Endothelial cell of umbilical vein (primary cell): ENCODE measurements at regions not wholly inside any gene's neighbourhood (a gene's known extent, or its start where the extent isn't known, plus 50 kb on each side); places are given as distances from the start of the nearest gene placed in this dataset.

ENCODE experiments used
- BruUV-seq: library from RNA; stranded (reverse); fragments of 400-500 nt; replicated peaks from 2 replicates; lab custom pipeline; 2021; lab: Mats Ljungman, UMichigan
- CTCF ChIA-PET: fragments of 300-600, 350-600 bp; sonication (Branson Sonifier 250); formaldehyde crosslinking; loops from one replicate; lab custom pipeline; 2021; ENCODE audit warnings: antibody characterized with exemption, inconsistent platforms; lab: Charles Lee
- POLR2A ChIA-PET: fragments of 300-600, 350-600 bp; sonication (Branson Sonifier 250); formaldehyde crosslinking; loops from one replicate; lab custom pipeline; 2021; ENCODE audit warnings: antibody characterized with exemption, inconsistent platforms; lab: Charles Lee
- DNase-seq: peaks from one replicate; pipeline ENCODE4 v3.0.0-alpha.2; 2011; ENCODE audit warnings: low read depth, low spot score
- FAIRE-seq: peaks from 2 replicates; lab custom pipeline; 2011; peaks lifted over from hg19 to GRCh38; lab: Jason Lieb, UNC
- H2AFZ ChIP-seq: 2 replicates; pipeline ENCODE4 v1.6.0; 2012; ENCODE audit warnings: low read depth, low read length, control low read depth, inconsistent platforms
- H3K27ac ChIP-seq: 2 replicates; pipeline ENCODE4 v1.5.1; 2011; ENCODE audit warnings: low read depth, mild to moderate bottlenecking, control low read depth, low read length, moderate library complexity; ENCODE audit not compliant: insufficient read depth
- H3K27me3 ChIP-seq, 2 experiments: 2 replicates each; pipeline versions ENCODE4 v1.6.0 to v1.6.1; 2011; ENCODE audit warnings: low read length in 2 of 2, mixed read lengths in 1 of 2; ENCODE audit not compliant: control insufficient read depth in 2 of 2, insufficient read depth in 2 of 2
- H3K36me3 ChIP-seq, 2 experiments: 2 replicates in 1 of 2; 3 replicates in 1 of 2; pipeline ENCODE4 v1.5.1; 2011; ENCODE audit warnings: low read length in 2 of 2, mild to moderate bottlenecking in 1 of 2, moderate library complexity in 1 of 2; ENCODE audit not compliant: control insufficient read depth in 2 of 2, insufficient read depth in 2 of 2; ENCODE audit errors: extremely low read depth in 1 of 2
- H3K4me1 ChIP-seq: 3 replicates; pipeline ENCODE4 v1.5.1; 2011; ENCODE audit warnings: mild to moderate bottlenecking, low read length; ENCODE audit not compliant: control insufficient read depth, insufficient read depth; ENCODE audit errors: extremely low read depth
- H3K4me2 ChIP-seq: 2 replicates; pipeline ENCODE4 v1.6.1; 2011; ENCODE audit warnings: low read length, control low read depth, mixed read lengths; ENCODE audit not compliant: insufficient read depth
- H3K4me3 ChIP-seq, 3 experiments: fragments of 200-600 bp in 1 of 3; sonication (generic), shearing (Covaris generic) in 1 of 3; replicated peaks in 1 of 3; 2 replicates each; pipeline ENCODE4 v1.5.1; 2011 to 2016; ENCODE audit warnings: control low read depth in 3 of 3, low read length in 3 of 3, mild to moderate bottlenecking in 2 of 3, inconsistent platforms in 1 of 3, low read depth in 1 of 3, moderate library complexity in 1 of 3; ENCODE audit not compliant: insufficient read depth in 1 of 3
- H3K79me2 ChIP-seq: 2 replicates; pipeline ENCODE4 v1.6.0; 2012; ENCODE audit warnings: low read length, inconsistent platforms; ENCODE audit not compliant: control insufficient read depth, insufficient read depth
- H3K9ac ChIP-seq: replicated peaks from 2 replicates; pipeline ENCODE3; 2011; ENCODE audit warnings: low read length, control low read depth; ENCODE audit not compliant: insufficient read depth; ENCODE audit errors: extremely low read depth
- H3K9me1 ChIP-seq: replicated peaks from 3 replicates; pipeline ENCODE4 v1.6.0; 2011; ENCODE audit warnings: mild to moderate bottlenecking, low read length; ENCODE audit not compliant: control insufficient read depth, insufficient read depth; ENCODE audit errors: extremely low read depth
- H3K9me3 ChIP-seq: replicated peaks from 2 replicates; pipeline ENCODE4 v1.5.1; 2012; ENCODE audit warnings: low read length, inconsistent platforms; ENCODE audit not compliant: control insufficient read depth, insufficient read depth
- H4K20me1 ChIP-seq: replicated peaks from 2 replicates; pipeline ENCODE3; 2011; ENCODE audit warnings: mild to moderate bottlenecking, low read length; ENCODE audit not compliant: control insufficient read depth, insufficient read depth; ENCODE audit errors: extremely low read depth
- EZH2 ChIP-seq: IDR thresholded peaks from 2 replicates; pipeline ENCODE4 v1.6.1; 2012; ENCODE audit warnings: borderline replicate concordance, low read depth, mild to moderate bottlenecking, moderate library complexity, low read length, inconsistent platforms; ENCODE audit not compliant: severe bottlenecking
- FOS ChIP-seq: IDR thresholded peaks from 2 replicates; pipeline ENCODE4 v1.6.1; 2011; ENCODE audit warnings: mild to moderate bottlenecking, low read length, moderate library complexity, borderline replicate concordance; ENCODE audit not compliant: insufficient read depth
- GATA2 ChIP-seq: IDR thresholded peaks from 2 replicates; pipeline ENCODE4 v1.7.0; 2011; ENCODE audit warnings: low read depth, mild to moderate bottlenecking, moderate library complexity, mixed read lengths, low read length; ENCODE audit not compliant: insufficient read length, insufficient read depth
- JUN ChIP-seq: IDR thresholded peaks from 2 replicates; pipeline ENCODE4 v1.6.1; 2011; ENCODE audit warnings: borderline replicate concordance, low read depth; ENCODE audit not compliant: insufficient read length, insufficient read depth
- MAX ChIP-seq: IDR thresholded peaks from 2 replicates; pipeline ENCODE4 v1.6.1; 2011; ENCODE audit not compliant: insufficient read depth, insufficient read length
- MYC ChIP-seq: IDR thresholded peaks from one replicate; pipeline ENCODE4 v1.6.1; 2011; ENCODE audit warnings: mild to moderate bottlenecking, low read depth, low read length
- POLR2A ChIP-seq: IDR thresholded peaks from 2 replicates; pipeline ENCODE4 v1.6.1; 2012; ENCODE audit warnings: low read depth, mild to moderate bottlenecking, control low read depth, low read length
- POLR2AphosphoS5 ChIP-seq: IDR thresholded peaks from 2 replicates; pipeline ENCODE4 v1.6.1; 2012; ENCODE audit warnings: low read depth, mild to moderate bottlenecking, control low read depth, low read length, moderate library complexity; ENCODE audit not compliant: insufficient read depth
- dilution Hi-C: fragments of 300-500 bp; cut with MboI; formaldehyde crosslinking; loops from one replicate; pipeline ENCODE4 v1.15.0; 2019; ENCODE audit warnings: low sequenced_read_pairs; ENCODE audit not compliant: extremely low pct_ligation_motif_present
- intact Hi-C: fragments of 100-400 bp; cut with micrococcal nuclease; formaldehyde crosslinking; loops from one replicate; pipeline ENCODE4 v1.10.0; 2022
- TF ChIP-seq, protein P1 (sequence below), 2 donors: IDR thresholded peaks; 1 replicate in 1 of 2; 2 replicates in 1 of 2; pipeline ENCODE4 v1.5.1; 2011; ENCODE audit warnings: low read length in 2 of 2, mild to moderate bottlenecking in 2 of 2, moderate library complexity in 2 of 2, control low read depth in 1 of 2, inconsistent platforms in 1 of 2, low read depth in 1 of 2; ENCODE audit not compliant: insufficient read depth in 1 of 2; ENCODE audit errors: extremely low read depth in 1 of 2

GRCh38 chr7:54888734-54889082, 129.7 kb upstream of the SEC61G start:
- no peaks in the 10 kb centered on the region for H3K9me1 ChIP-seq
- H3K4me1 ChIP-seq, result no peaks in the 10 kb centered on the region
- no peak overlapping the region for H3K9ac ChIP-seq
- H3K79me2 ChIP-seq, result no peaks in the 10 kb centered on the region
- no peaks in the 10 kb centered on the region for H3K9me3 ChIP-seq
- POLR2A ChIA-PET, result no interaction called here
- no peak for DNase-seq
- no peaks in the 10 kb centered on the region for H3K36me3 ChIP-seq
- intact Hi-C loops, result no loop called here
- no peaks in the 10 kb centered on the region for H4K20me1 ChIP-seq
- dilution Hi-C loops, result no loop called here
- peak overlapping the region; percentile 18 for H3K4me2 ChIP-seq
- FAIRE-seq, result peak; percentile 24
- H3K27me3 ChIP-seq, result peaks cover 0 to 1% of the 10 kb centered on the region in 2 experiments
- no peak overlapping the region for H3K4me3 ChIP-seq
- no TSS peak for BruUV-seq
- CTCF ChIA-PET, result interaction anchor here (0.9 to 1.2 kb wide), 2 partner anchors 28 to 366 kb away, joined by 3 to 5 read pairs; no protein-coding TSS in a partner anchor
- H2AFZ ChIP-seq, result peak overlapping the region; percentile 72
- H3K27ac ChIP-seq, result no peak overlapping the region
- TF ChIP-seq, protein P1, sequence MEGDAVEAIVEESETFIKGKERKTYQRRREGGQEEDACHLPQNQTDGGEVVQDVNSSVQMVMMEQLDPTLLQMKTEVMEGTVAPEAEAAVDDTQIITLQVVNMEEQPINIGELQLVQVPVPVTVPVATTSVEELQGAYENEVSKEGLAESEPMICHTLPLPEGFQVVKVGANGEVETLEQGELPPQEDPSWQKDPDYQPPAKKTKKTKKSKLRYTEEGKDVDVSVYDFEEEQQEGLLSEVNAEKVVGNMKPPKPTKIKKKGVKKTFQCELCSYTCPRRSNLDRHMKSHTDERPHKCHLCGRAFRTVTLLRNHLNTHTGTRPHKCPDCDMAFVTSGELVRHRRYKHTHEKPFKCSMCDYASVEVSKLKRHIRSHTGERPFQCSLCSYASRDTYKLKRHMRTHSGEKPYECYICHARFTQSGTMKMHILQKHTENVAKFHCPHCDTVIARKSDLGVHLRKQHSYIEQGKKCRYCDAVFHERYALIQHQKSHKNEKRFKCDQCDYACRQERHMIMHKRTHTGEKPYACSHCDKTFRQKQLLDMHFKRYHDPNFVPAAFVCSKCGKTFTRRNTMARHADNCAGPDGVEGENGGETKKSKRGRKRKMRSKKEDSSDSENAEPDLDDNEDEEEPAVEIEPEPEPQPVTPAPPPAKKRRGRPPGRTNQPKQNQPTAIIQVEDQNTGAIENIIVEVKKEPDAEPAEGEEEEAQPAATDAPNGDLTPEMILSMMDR (IDR thresholded peaks at IDR 0.05; ENCODE audit: extremely low read depth in 1 of 2, insufficient read depth in 1 of 2, low read depth in 1 of 2, low read length in 2 of 2), result no peak
- TF ChIP-seq FOS, result no peak
- TF ChIP-seq POLR2AphosphoS5, result no peak
- TF ChIP-seq EZH2, result no peak
- TF ChIP-seq JUN, result no peak
- no peak for TF ChIP-seq MAX
- TF ChIP-seq GATA2, result no peak
- TF ChIP-seq POLR2A, result no peak
- no peak for TF ChIP-seq MYC
